ENCODE measurements at regions not wholly inside any gene's neighbourhood (a gene's known extent, or its start where the extent isn't known, plus 50 kb on each side); places are given as distances from the start of the nearest gene placed in this dataset.
"Not testable (repeated sequence)": the region's sequence is repeated elsewhere in the genome, so short reads cannot be mapped to it uniquely, and the experiment has no call there.

- ChIA-PET CTCF (ENCODE audit: unreplicated experiment) (no interaction called here), POLR2A (no interaction called here)
- H3K36me3 ChIP-seq (ENCODE audit: insufficient read depth, low read length): no peaks in the 10 kb centered on the region
- no peaks in the 10 kb centered on the region for H4K20me1 ChIP-seq (ENCODE audit: insufficient read depth, low read length)
- no peak overlapping the region for H3K4me3 ChIP-seq (ENCODE audit: low read depth, low read length, poor library complexity, severe bottlenecking)
- no peaks in the 10 kb centered on the region for H3K79me2 ChIP-seq (ENCODE audit: insufficient read depth, low read depth, low read length)
- H3K27ac ChIP-seq (ENCODE audit: low read depth, low read length, poor library complexity, severe bottlenecking): no peak overlapping the region
- TF ChIP-seq EZH2phosphoT487 (IDR thresholded peaks at IDR 0.05; ENCODE audit: borderline replicate concordance, low read depth, low read length) (no peak), CTCF (conservative IDR thresholded peaks at IDR 0.05; ENCODE audit: low read length) (no peak)
- BruUV-seq (replicated peaks): no TSS peak
- H3K4me1 ChIP-seq (ENCODE audit: insufficient read depth, low read length, poor library complexity, severe bottlenecking): no peaks in the 10 kb centered on the region
- H3K4me2 ChIP-seq (ENCODE audit: low read length): no peak overlapping the region
- intact Hi-C loops (cut with micrococcal nuclease; ENCODE audit: unreplicated experiment): no loop called here
- H3K9me3 ChIP-seq (ENCODE audit: low read length): no peaks in the 10 kb centered on the region
- no peaks in the 10 kb centered on the region for H3K9me2 ChIP-seq (ENCODE audit: insufficient read depth, low read length)
- H2AFZ ChIP-seq (ENCODE audit: low read length): no peak overlapping the region
- DNase-seq (ENCODE audit: low spot score): no peak
Measured at GRCh38 chrX:146956760-146957159, 142.2 kb upstream of the CXorf51A start.

GRCh38 chrX:146934256-146934655 lies 119.7 kb upstream of the CXorf51A start:
- H3K27ac ChIP-seq (ENCODE audit: low read depth, low read length, poor library complexity, severe bottlenecking): no peak overlapping the region
- no peak overlapping the region for H2AFZ ChIP-seq (ENCODE audit: low read length)
- no peak for DNase-seq (ENCODE audit: low spot score)
- POLR2A ChIA-PET: no interaction called here
- TF ChIP-seq CTCF (conservative IDR thresholded peaks at IDR 0.05; ENCODE audit: low read length) (no peak), EZH2phosphoT487 (IDR thresholded peaks at IDR 0.05; ENCODE audit: borderline replicate concordance, low read depth, low read length) (no peak)
- H3K4me3 ChIP-seq (ENCODE audit: low read depth, low read length, poor library complexity, severe bottlenecking): no peak overlapping the region
- no peaks in the 10 kb centered on the region for H4K20me1 ChIP-seq (ENCODE audit: insufficient read depth, low read length)
- no peak overlapping the region for H3K4me2 ChIP-seq (ENCODE audit: low read length)
- H3K9me3 ChIP-seq (ENCODE audit: low read length): no peaks in the 10 kb centered on the region
- CTCF ChIA-PET (ENCODE audit: unreplicated experiment): no interaction called here
- H3K79me2 ChIP-seq (ENCODE audit: insufficient read depth, low read depth, low read length): no peaks in the 10 kb centered on the region
- H3K4me1 ChIP-seq (ENCODE audit: insufficient read depth, low read length, poor library complexity, severe bottlenecking): no peaks in the 10 kb centered on the region
- intact Hi-C loops (cut with micrococcal nuclease; ENCODE audit: unreplicated experiment): no loop called here
- BruUV-seq (replicated peaks): no TSS peak
- H3K36me3 ChIP-seq (ENCODE audit: insufficient read depth, low read length): no peaks in the 10 kb centered on the region
- no peaks in the 10 kb centered on the region for H3K9me2 ChIP-seq (ENCODE audit: insufficient read depth, low read length)

GRCh38 chrX:146932997-146933396 lies 118.5 kb upstream of the CXorf51A start:
- H3K9me3 ChIP-seq (ENCODE audit: low read length); POLR2A ChIA-PET; intact Hi-C loops (cut with micrococcal nuclease; ENCODE audit: unreplicated experiment); DNase-seq (ENCODE audit: low spot score); BruUV-seq (replicated peaks); H2AFZ ChIP-seq (ENCODE audit: low read length); H3K4me3 ChIP-seq (ENCODE audit: low read depth, low read length, poor library complexity, severe bottlenecking); CTCF ChIA-PET (ENCODE audit: unreplicated experiment); H3K27ac ChIP-seq (ENCODE audit: low read depth, low read length, poor library complexity, severe bottlenecking); H3K9me2 ChIP-seq (ENCODE audit: insufficient read depth, low read length); H3K79me2 ChIP-seq (ENCODE audit: insufficient read depth, low read depth, low read length); H3K4me2 ChIP-seq (ENCODE audit: low read length); H4K20me1 ChIP-seq (ENCODE audit: insufficient read depth, low read length); H3K4me1 ChIP-seq (ENCODE audit: insufficient read depth, low read length, poor library complexity, severe bottlenecking); H3K36me3 ChIP-seq (ENCODE audit: insufficient read depth, low read length): not testable (repeated sequence)
